ENCODE measurements at regions not wholly inside any gene's neighbourhood (a gene's known extent, or its start where the extent isn't known, plus 50 kb on each side); places are given as distances from the start of the nearest gene placed in this dataset.
"Not testable (repeated sequence)": the region's sequence is repeated elsewhere in the genome, so short reads cannot be mapped to it uniquely, and the experiment has no call there.

- TF ChIP-seq CTCF (IDR thresholded peaks at IDR 0.05 in 4 of 5, conservative IDR thresholded peaks at IDR 0.05 in 1 of 5); POLR2A (IDR thresholded peaks at IDR 0.05): not testable (repeated sequence)
Observed at GRCh38 chr3:106309798-106310197, 441.0 kb upstream of the CBLB start.
